CMK (cell line): ENCODE measurements at regions not wholly inside any gene's neighbourhood (a gene's known extent, or its start where the extent isn't known, plus 50 kb on each side); places are given as distances from the start of the nearest gene placed in this dataset.
"Not testable (repeated sequence)": the region's sequence is repeated elsewhere in the genome, so short reads cannot be mapped to it uniquely, and the experiment has no call there.

ENCODE experiments used
- DNase-seq: peaks from one replicate; pipeline ENCODE4 v3.0.0-alpha.2; 2010; ENCODE audit warnings: low read depth

- no peak for DNase-seq
Measured at GRCh38 chr16:63690961-63691360, 1430.9 kb downstream of the CDH11 start.

- no peak for DNase-seq
Measured at GRCh38 chr16:63690267-63690666, 1431.6 kb downstream of the CDH11 start.

GRCh38 chr16:63689068-63689467 is 1432.8 kb downstream of the CDH11 start:
- no peak for DNase-seq

GRCh38 chr16:63684149-63685101 is 1437.4 kb downstream of the CDH11 start:
- no peak for DNase-seq

DNA sequence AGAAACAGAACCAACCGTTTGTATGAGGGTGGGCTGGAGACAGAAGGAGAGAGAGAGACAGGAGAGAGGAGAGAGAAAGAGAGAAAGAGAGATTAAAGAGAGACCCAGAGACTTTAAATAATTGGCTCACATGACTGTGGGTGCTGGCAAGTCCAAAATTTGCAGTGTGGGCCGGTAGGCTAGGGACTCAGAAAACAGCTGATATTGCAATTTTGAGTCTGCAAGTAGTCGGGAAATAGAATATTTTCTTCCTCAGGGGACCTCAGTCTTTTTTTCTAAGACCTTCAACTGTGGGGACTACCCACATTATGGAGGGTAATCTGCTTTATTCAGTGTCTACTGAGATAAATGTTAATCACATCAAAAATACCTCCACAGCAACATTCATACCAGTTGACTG is 1439.0 kb downstream of the CDH11 start:
- DNase-seq: no peak

DNA sequence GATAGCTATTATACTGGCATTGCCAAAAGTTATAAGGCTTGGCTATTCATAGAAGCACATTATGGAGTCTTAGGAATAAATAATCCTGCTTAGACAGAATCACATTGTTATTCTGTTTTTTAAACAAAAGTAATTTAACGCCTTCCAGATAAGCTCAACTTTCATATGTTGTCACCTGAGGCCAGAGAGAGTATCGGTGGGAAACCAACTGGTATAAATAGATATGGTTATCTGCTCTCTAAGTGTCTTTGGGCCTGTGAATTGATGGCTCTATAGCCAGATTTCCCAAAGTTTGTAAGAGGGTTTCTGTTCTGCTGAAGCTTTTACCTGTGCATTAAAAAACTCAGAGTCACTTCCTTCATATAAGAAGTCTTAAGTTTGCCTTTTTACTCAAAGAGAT is 1449.4 kb downstream of the CDH11 start:
- DNase-seq: no peak

- no peak for DNase-seq
Measured at GRCh38 chr16:63663155-63663554, 1458.7 kb downstream of the CDH11 start.

GRCh38 chr16:63655846-63656245 is 1466.0 kb downstream of the CDH11 start:
- no peak for DNase-seq

DNA sequence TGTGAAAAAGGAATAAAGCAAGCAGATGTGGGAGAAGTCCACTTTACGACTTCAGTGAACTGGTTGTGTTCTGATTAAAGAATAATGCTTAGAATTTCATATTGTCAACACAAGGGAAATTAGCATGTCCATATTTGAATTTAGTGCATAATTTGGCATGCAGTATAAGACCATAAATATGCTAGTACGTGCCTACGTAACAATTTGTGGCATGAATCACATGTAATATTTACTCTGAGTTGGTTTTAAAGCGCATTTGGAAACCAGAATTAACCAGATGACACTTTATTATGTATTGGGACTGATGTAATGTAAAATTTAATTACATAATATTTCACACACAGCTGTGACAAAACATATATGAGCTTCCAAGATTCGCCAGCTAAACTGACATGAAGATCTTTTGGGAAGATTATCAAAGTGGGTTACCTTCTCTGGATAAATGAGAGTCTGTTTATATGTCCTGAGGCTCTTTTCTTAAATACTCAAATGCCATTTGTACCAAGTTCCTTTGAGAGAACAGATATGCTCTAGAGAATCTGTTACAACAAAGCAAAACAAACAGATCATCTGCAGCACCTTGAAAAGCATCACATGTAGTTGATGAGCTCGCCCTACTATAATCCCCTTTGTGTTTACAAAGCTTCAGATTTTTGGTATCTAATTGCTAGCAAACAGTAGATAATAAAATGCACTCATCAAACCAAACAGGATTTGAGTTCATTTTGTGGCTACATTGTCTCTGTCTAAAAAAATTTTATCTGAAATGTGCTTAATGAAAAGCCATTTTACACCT is 1468.6 kb downstream of the CDH11 start:
- no peak for DNase-seq

- no peak for DNase-seq
Measured at GRCh38 chr16:63652091-63652490, 1469.8 kb downstream of the CDH11 start.

- no peak for DNase-seq
Measured at GRCh38 chr16:63650550-63650949, 1471.3 kb downstream of the CDH11 start.

DNA sequence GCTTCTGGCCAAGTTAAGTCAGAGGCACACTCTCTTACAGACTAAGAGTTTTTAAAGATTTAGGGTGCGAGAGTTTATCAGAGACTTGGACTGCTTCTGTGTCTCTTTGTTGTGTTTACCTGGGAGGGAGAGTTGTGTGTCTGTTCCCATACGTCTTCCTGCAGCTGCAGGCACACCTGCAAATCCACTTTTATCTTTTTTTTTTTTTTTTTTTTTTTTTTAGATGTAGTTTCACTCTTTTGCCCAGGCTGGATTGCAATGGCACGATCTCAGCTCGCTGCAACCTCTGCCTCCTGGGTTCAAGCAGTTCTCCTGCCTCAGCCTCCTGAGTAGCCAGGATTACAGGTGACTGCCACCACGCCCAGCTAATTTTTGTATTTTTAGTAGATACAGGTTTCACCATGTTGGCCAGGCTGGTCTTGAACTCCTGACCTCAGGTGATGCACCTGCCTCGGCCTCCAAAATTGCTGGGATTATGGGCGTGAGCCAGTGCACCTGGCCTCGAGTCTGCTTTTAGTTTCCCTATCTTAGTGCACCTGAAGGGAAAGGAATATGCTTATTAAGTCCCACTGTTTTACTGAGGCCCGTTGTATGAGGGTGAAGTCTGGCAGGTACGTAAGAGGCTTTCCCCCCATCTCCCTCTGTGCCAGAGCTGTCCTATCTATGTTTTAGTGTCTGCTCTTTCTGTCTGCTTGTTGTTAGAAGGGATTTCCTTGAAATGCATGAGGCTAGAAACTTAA is 1488.0 kb downstream of the CDH11 start:
- DNase-seq: not testable (repeated sequence)

GRCh38 chr16:63629272-63629671 is 1492.6 kb downstream of the CDH11 start:
- no peak for DNase-seq

DNA sequence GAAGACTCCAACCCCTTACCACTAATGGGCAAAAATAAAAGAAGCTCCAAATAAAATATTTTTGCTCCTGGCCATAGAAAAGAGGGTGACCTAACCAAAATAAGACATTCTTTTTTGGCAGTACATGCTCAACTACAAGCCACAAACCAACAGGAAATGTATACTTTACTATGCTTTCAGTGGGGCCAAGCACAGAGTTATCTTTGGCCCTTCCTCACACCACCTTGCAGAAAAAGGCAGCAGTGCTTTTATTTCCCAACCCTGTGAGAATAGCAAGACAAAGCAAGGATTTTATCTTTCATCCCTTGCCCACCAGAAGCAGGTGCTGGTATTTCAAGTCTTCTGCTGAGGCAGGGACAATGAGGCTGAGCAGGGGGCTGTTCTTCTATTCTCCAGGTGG is 1493.1 kb downstream of the CDH11 start:
- DNase-seq: no peak

GRCh38 chr16:63625126-63625525 is 1496.7 kb downstream of the CDH11 start:
- no peak for DNase-seq

- DNase-seq: no peak
Measured at GRCh38 chr16:63623551-63624039, 1498.3 kb downstream of the CDH11 start.

GRCh38 chr16:63618896-63619485 is 1502.9 kb downstream of the CDH11 start:
- DNase-seq: no peak

- DNase-seq: no peak
Measured at GRCh38 chr16:63617990-63618763, 1503.7 kb downstream of the CDH11 start.

DNA sequence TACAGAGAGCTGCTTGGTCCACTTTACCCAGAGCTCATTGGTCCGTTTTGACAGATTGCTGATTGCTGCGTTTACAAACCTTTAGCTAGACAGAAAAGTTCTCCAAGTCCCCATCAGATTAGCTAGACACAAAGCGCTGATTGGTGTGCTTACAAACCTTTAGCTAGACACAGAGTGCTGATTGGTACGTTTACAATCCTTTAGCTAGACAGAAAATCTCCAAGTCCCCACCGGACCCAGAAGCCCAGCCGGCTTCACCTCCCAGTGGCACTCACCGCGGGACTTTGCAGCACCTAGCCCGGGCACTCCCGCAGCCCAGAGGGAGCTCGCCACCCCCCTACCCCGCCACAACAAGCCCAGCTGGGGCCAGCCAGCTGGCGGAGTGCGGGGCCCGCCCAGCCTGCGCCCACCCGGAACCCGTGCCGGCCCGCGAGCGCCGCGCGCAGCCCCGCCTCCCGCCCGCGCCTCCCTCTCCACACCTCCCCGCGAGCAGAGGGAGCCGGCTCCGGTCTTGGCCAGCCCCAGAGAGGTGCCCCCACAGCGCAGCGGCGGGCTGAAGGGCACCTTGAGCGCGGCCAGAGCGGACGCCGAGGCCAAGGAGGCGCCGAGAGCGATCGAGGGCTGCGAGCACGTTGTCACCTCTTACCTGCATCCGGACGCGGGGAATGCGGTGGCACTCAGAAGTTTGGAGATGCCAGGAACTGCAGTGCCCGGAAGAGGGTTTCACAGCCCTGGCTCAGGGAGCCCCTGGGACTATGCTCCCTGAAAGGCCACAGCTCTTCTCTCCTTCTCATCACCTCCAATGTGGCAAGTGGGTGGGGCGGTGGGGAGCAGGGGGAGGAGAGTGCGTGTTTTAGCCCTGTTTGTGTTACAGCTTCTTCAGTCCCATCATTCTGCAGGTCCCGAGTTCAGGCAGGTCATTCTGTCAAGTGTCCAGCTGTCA is 1504.5 kb downstream of the CDH11 start:
- DNase-seq: no peak

- DNase-seq: no peak
Measured at GRCh38 chr16:63614429-63614828, 1507.4 kb downstream of the CDH11 start.
